ENCODE measurements at regions not wholly inside any gene's neighbourhood (a gene's known extent, or its start where the extent isn't known, plus 50 kb on each side); places are given as distances from the start of the nearest gene placed in this dataset.

DNA sequence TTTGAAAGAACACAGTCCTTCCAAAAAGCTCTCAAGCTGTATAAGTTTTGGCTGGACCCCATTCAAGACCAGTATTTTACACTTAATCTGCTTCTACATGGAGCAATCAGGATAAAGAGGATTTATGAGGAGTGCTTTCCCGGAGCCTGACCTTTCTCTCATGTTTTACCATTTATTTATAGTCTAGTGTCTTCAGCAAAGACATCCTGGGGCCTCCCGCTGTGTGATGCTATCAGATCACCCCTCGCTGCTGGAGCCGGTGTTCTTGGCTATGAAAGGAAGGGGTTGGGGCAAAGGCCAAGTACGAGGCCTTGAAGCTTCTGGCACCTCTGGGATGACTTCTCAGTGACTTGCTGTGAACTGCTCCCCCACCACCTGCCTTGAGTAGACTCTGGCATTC is 189.6 kb downstream of the ADAMTS15 start:
- TF ChIP-seq, protein P1, sequence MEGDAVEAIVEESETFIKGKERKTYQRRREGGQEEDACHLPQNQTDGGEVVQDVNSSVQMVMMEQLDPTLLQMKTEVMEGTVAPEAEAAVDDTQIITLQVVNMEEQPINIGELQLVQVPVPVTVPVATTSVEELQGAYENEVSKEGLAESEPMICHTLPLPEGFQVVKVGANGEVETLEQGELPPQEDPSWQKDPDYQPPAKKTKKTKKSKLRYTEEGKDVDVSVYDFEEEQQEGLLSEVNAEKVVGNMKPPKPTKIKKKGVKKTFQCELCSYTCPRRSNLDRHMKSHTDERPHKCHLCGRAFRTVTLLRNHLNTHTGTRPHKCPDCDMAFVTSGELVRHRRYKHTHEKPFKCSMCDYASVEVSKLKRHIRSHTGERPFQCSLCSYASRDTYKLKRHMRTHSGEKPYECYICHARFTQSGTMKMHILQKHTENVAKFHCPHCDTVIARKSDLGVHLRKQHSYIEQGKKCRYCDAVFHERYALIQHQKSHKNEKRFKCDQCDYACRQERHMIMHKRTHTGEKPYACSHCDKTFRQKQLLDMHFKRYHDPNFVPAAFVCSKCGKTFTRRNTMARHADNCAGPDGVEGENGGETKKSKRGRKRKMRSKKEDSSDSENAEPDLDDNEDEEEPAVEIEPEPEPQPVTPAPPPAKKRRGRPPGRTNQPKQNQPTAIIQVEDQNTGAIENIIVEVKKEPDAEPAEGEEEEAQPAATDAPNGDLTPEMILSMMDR (IDR thresholded peaks at IDR 0.05), result no peak
- TF ChIP-seq POLR2A (IDR thresholded peaks at IDR 0.05), result no peak

Measured in ovary (tissue), 3 donors.